ES-I3 (cell line): ENCODE measurements at regions not wholly inside any gene's neighbourhood (a gene's known extent, or its start where the extent isn't known, plus 50 kb on each side); places are given as distances from the start of the nearest gene placed in this dataset.

Experiments
- H3K36me3 ChIP-seq: 2 replicates; pipeline ENCODE4 v1.6.1; 2013; ENCODE audit warnings: mild to moderate bottlenecking, low read length, control low read depth, moderate library complexity; ENCODE audit not compliant: insufficient read depth
- H3K4me1 ChIP-seq: 2 replicates; pipeline ENCODE4 v1.6.1; 2013; ENCODE audit warnings: mild to moderate bottlenecking, control low read depth, low read length; ENCODE audit not compliant: insufficient read depth
- H3K9ac ChIP-seq: 2 replicates; pipeline ENCODE4 v1.6.1; 2013; ENCODE audit warnings: low read depth, mild to moderate bottlenecking, low read length, moderate library complexity
- H3K9me3 ChIP-seq: 2 replicates; pipeline ENCODE4 v1.6.1; 2013; ENCODE audit warnings: mild to moderate bottlenecking, low read length, moderate library complexity; ENCODE audit not compliant: control insufficient read depth, insufficient read depth

DNA sequence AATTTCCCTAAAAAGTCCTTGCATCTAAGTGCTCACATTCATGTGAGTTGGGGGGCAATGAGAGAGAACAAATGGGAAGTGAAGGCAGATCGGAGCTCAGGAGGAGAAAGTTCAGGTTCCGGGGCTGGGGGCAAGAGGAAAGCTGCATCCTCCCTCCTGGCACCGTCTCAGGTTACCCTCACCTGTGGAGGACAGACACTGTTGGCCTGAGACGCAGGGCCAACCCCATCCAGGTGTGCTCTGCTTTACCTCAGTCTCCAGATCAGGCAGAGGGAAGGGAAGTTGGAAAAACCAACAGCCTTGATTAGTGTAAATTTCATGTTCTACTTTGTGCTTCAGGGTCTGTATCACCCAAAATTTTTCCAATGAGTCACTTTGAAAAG lies 146.9 kb downstream of the TRIM29 start:
- Histone ChIP-seq H3K9ac (no peak overlapping the region), H3K4me1 (no peaks in the 10 kb centered on the region; the same call in 1 of the 2 replicates), H3K9me3 (no peaks in the 10 kb centered on the region)

DNA sequence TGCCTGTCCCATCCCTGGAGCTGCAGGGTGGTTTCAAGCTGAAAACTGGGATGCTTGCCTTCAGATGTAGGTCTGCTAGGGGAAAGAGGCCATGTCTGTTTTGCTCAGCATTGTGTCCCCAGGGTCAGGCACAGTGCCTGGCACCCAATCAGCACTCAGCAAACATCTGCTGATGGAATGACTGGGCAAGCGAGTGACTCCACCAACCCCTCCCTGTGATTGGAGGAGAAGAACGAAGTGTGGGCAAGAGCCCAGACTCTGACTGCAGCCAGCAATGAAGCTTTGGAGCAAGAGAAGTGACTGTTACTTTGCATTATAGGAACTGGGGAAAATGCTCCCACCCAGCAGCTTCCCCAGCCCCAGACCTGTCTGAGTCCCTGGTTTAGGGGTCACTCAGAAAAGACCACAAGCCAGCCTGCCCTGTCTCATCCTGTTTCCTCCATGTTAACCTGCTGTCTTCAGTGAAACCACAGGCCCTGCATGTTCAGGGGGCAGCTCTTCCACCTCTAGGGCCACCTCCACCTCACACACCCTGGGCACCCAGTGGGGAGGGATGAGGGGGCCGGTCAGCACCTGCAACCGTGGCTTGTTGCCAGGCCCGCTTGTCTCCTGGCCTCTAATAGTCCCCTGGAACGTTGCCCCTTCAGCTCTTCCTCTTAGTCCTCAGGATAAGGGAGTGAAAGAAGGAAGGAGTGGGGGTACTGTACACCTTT lies 147.4 kb downstream of the TRIM29 start:
- H3K4me1 ChIP-seq, result no peaks in the 10 kb centered on the region; the same call in 1 of the 2 replicates
- H3K9ac ChIP-seq, result no peak overlapping the region
- H3K36me3 ChIP-seq, result no peaks in the 10 kb centered on the region
- no peaks in the 10 kb centered on the region for H3K9me3 ChIP-seq

More for the DNA sequence above, 146.9 kb downstream of the TRIM29 start:
- no peaks in the 10 kb centered on the region for H3K36me3 ChIP-seq

DNA sequence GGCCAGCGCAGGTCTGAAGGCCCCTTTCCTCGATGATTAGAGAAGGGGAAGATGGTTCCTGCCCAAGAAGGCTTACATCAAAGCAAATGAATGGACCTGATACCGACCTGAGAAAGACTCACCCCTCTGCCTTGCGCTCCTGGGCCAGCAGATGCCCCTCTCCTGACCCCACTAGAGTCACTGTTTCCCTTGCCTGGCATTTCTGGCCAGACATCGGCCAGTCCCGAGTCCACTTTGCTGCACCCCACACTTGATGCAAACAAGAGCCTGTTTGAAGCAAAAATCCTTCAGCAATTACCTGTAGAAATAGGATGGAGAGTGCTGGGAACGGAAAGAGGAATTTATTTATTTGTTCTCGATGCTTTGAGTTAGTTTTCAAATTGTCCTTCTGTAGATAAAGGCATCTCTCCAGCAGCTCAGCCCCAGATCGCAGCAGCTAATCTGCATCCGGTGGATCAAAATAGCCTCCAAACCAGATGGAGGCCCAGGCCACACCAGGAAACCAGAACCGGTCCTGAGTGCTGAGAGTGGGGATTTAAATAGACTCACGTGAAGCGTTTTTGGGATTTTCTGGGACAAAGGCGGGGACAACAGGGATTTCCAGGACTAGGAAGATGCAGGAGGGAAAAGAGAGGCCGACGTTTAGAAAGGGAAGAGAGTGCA lies 148.6 kb downstream of the TRIM29 start:
- no peaks in the 10 kb centered on the region for H3K9me3 ChIP-seq
- no peaks in the 10 kb centered on the region; the same call in 1 of the 2 replicates for H3K4me1 ChIP-seq
- no peak overlapping the region for H3K9ac ChIP-seq
- H3K36me3 ChIP-seq, result no peaks in the 10 kb centered on the region

DNA sequence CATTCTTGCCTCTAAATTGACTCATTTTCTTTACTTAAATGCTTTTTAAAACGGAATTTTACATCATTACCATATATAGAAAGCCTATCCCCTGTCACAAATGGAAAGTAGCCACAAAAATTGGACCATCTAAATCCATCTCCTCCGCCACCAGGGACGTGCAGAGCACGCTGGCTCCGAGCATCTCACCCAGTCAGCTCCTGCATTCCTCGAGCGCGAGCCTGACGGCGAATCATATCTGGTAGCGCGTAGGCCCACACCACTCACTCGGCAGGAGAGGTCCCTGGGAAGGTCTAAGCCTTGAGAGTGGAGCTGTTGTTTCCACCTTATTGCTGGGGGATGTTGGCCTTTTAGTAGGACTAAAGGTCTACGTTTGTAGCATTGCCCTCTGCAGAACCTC lies 152.4 kb downstream of the TRIM29 start:
- Histone ChIP-seq H3K4me1 (no peaks in the 10 kb centered on the region; the same call in 1 of the 2 replicates), H3K9ac (no peak overlapping the region), H3K36me3 (no peaks in the 10 kb centered on the region), H3K9me3 (no peaks in the 10 kb centered on the region)

DNA sequence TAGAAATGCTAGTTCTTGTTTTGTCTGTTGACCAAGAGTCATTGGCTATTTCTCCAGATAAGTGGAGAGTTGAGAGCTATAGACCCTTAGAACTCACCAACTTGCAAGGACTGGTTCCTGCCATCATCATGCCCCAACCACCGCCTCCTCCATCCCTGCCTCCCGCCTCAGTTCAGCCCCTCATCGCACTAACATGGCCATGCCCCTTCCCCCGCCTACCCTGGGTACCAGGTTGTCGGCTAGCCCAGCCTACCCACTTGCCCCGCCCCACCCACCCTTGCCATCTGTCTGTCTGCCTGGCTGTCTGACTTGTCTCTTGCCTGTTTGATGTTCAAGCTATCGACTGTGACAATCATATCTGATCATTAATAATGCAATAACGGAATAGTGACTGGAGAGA lies 154.1 kb downstream of the TRIM29 start:
- no peaks in the 10 kb centered on the region for H3K9me3 ChIP-seq
- H3K9ac ChIP-seq, result no peak overlapping the region
- no peaks in the 10 kb centered on the region for H3K36me3 ChIP-seq
- H3K4me1 ChIP-seq, result no peaks in the 10 kb centered on the region; the same call in 1 of the 2 replicates

DNA sequence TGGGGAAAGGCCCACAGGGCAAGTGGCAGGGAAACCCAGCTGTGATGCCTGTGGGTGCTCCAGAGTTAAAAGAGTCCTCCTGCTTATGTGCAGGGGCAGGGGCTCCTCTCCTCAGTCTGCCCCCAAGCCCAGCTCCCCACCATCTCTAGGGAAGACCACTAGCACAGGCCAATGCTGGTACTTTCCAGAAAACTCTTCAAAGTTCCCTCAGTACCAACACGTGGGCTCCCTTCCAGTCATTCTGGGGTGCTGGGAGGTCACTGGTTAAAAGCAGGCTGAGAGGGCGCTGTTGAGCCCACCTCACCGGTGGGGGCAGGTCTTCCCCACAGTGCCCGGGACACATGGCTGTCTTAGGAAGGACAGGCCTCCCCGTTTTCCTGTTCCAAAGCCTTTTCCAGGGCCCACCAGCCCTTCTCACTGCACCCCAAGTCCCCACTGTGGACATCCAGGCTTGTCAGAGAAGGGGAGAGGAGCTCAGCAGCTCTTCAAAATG lies 154.6 kb downstream of the TRIM29 start:
- H3K9me3 ChIP-seq, result no peaks in the 10 kb centered on the region
- H3K36me3 ChIP-seq, result no peaks in the 10 kb centered on the region
- H3K4me1 ChIP-seq, result no peaks in the 10 kb centered on the region; the same call in 1 of the 2 replicates
- H3K9ac ChIP-seq, result no peak overlapping the region

DNA sequence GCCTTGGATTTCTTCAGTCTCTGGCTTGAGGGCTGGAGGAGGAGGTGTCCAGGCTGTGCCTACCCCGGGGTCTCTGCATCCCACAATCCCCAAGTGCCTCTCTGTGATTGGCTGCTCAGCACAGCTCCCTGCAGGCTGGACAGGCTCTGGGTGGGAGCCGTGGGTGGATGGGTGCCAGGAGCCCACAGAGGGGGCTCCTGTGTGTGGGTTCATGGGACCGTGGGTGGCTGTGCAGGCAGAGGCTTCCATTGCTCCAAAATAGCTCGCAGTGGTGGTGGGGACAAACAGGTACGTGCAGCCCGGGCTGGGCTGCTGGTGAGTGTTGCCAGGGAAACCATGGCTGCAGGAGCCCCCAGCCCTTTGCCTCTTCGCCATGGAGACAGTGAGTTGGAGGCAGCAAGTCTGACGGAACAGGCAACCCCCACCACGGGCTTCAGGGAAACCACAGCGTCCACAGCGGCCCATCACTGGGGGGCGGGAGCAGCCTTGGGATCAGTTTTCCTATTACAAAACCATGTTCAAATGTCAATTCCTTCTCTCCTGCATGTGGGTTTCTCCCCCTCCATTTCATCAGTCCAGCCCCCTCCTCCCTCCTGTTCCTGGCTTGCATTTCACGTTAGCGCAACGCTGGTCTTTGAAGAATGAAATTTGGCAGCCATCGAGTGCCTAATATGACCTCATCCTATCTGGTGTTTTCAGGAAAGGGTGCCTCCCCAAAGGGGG lies 155.2 kb downstream of the TRIM29 start:
- Histone ChIP-seq H3K36me3 (no peaks in the 10 kb centered on the region), H3K4me1 (peaks cover 2% of the 10 kb centered on the region; the same call in 1 of the 2 replicates), H3K9me3 (no peaks in the 10 kb centered on the region), H3K9ac (no peak overlapping the region)

DNA sequence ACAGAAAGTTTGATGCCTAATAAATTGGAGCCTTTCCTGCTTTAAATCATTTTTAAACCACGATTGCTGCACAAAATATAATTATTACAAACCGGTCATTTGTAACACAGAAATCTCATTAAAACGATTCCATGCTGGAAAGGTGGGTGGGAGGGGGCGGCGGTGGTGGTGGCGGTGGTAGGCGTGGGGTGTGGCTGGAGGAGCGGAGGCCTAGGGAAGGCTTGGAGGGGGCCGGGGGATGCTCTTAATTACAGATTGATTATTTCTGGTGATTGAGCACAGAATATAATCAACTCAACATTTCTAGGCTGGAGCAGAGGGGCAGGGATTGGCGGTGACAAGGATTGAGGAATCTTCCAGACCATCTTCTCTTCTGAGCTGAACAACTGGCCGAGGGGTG lies 157.5 kb downstream of the TRIM29 start:
- Histone ChIP-seq H3K9me3 (no peaks in the 10 kb centered on the region), H3K36me3 (no peaks in the 10 kb centered on the region), H3K9ac (no peak overlapping the region), H3K4me1 (peaks cover 8% of the 10 kb centered on the region; the same call in 1 of the 2 replicates)

DNA sequence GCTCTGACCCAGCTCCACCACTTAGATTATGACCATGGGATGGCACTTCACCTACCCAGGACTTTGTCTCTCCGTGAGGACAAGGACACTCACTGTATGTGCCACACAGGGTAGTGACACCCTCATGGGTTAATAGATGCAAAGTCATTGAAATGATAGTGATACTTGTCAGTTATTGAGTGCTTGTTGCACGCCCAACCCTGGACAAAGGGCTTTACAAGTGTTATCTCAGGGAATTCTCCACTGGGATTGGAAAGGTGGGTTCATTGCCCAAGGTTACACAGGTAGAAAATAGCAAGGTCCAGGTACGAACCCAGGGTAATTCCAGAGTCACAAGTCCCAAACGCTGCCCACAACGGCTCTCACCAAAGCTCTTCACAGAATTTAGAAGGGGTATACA lies 158.2 kb downstream of the TRIM29 start:
- H3K9ac ChIP-seq, result no peak overlapping the region
- no peaks in the 10 kb centered on the region for H3K9me3 ChIP-seq

DNA sequence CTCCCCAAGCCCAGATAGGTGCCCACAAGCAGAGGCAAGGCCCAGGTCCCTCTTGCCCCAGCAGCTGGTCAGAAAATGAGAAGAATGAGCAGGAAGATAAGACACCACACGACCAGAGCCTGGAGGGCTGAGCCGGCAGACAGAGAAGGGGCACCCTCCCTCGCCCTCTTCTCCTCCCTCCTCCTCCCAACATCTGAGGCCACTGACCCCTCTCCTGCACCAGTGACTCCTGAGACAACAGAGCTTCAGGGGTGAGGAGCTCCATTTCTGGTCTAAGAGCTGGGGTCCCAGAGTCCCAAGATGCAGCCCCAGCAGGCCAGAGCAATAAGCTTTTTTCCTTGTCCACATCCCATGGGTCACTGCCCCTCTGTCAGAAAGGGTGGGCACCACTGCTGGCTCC lies 159.2 kb downstream of the TRIM29 start:
- H3K9me3 ChIP-seq, result no peaks in the 10 kb centered on the region
- H3K4me1 ChIP-seq, result peaks cover 18% of the 10 kb centered on the region
- H3K9ac ChIP-seq, result no peak overlapping the region
- no peaks in the 10 kb centered on the region for H3K36me3 ChIP-seq

More for the DNA sequence above, 158.2 kb downstream of the TRIM29 start:
- H3K36me3 ChIP-seq, result no peaks in the 10 kb centered on the region
- H3K4me1 ChIP-seq, result peaks cover 14% of the 10 kb centered on the region

DNA sequence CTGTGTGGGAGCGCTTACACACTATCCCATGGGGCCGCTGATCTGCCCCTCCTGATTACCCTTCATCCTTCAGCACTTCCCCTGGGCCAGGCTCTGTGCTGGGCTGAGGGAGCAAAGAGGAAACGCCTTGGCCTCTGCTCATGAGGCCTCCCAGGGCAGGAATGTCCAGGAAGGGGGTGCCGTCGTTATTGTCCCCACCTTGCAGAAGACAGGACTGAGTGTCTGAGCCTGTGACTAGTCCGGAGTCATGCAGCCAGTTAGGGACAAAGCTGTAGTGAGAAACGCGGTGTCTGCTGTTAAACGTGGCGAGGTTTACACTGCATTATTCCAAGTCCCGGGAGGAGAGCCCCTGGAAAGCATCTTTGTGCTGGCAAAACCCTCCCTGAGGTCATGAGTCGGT lies 160.0 kb downstream of the TRIM29 start:
- Histone ChIP-seq H3K4me1 (peaks cover 18% of the 10 kb centered on the region), H3K9me3 (no peaks in the 10 kb centered on the region), H3K9ac (no peak overlapping the region), H3K36me3 (no peaks in the 10 kb centered on the region)

DNA sequence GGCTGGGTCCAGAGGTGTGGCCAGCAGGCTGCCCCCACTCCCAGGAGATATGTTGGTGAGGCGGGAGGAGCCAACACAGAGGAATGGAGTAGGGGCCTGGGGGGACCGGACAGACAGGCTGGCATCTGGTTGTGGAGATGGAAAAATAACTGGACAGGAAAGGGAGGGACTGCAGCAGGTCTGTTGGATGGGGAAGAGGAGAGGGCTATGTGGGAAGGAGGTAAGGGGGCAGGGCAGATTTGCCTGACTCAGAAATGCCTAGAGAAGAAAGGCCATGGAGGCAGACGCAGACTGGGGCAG lies 160.4 kb downstream of the TRIM29 start:
- H3K9me3 ChIP-seq, result no peaks in the 10 kb centered on the region
- no peaks in the 10 kb centered on the region for H3K36me3 ChIP-seq
- H3K4me1 ChIP-seq, result peaks cover 18% of the 10 kb centered on the region
- H3K9ac ChIP-seq, result no peak overlapping the region

DNA sequence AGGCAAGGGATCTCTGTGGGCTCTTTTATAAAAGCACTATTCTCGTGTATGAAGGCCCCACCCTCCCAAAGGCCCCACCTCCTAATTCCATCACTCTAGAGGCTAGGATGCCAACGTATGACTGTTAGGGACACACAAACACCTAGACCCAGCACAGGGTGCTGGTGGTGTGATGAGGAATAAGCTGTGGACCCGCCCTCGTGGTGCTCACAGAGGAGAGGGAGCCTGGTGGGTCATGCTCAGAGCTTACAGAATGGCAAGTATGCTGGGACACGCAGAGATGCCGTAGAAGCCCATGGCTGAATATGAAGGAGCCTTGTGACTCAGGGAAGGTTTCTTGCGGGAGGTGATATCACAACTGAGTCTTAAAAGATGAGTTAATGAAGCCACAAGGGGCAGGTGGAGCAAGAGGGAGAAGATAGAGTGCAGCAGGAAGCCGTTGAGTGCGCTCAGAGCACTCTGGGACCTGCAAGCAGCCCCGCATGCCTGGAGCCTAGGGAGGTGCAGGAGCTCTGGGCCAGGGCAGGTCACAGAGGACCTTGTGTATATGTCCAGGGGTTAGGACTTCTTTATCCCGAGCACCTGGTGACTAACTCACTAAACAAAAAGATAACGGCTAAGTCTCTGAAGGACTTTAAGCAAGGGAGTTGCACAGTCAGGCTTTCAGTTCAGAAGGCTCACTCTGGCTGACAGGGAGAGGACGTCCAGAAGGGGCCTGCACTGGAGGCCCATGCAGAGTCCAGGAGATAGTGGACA lies 160.9 kb downstream of the TRIM29 start:
- Histone ChIP-seq H3K36me3 (no peaks in the 10 kb centered on the region), H3K9ac (no peak overlapping the region), H3K9me3 (no peaks in the 10 kb centered on the region), H3K4me1 (peaks cover 18% of the 10 kb centered on the region)

DNA sequence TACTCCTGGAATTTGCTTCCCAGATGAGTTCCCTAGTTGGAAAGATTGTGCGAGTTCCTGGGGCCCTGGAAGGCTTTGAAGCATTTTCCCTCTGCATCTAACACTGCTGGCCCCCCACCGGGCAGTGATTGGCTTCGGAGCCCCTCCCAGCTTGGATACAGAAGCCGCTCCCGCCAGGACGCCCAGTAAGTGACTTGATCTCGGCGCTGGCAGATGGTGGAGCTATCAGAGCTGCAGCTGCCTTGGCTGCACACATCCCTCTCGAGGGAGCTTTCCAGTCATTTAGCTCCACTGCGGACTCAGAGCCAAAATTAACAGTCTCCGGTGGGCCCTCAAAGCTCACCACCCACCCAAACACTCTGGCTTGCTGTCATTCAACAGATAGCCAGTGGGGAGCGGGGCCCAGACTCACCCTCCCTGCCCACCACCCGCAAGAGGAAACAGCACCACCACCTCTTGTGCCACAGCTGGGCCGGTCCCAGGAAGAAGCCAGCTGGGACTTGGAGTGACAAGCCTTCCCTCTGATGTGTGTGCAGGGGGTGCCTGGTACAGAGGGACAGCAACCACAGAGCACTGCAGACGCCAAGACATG lies 162.3 kb downstream of the TRIM29 start:
- Histone ChIP-seq H3K9me3 (no peaks in the 10 kb centered on the region), H3K4me1 (peaks cover 18% of the 10 kb centered on the region), H3K9ac (no peak overlapping the region), H3K36me3 (no peaks in the 10 kb centered on the region)
